Coronary artery (tissue), 2 donors: ENCODE measurements at regions not wholly inside any gene's neighbourhood (a gene's known extent, or its start where the extent isn't known, plus 50 kb on each side); places are given as distances from the start of the nearest gene placed in this dataset.

Experiments used
- DNase-seq: peaks from one replicate; pipeline ENCODE4 v3.0.0-alpha.2; 2017; ENCODE audit warnings: low spot score
- H3K27ac ChIP-seq, 2 donors: fragments of 200-600 bp; sonication (generic); one replicate each; pipeline ENCODE4 v1.5.1; 2016 to 2019
- H3K4me3 ChIP-seq: fragments of 200-600 bp; sonication (generic); 2 replicates; pipeline ENCODE4 v1.5.1; 2016; ENCODE audit warnings: mild to moderate bottlenecking, moderate library complexity
- TF ChIP-seq, protein P1 (sequence below): fragments of 200-600 bp; sonication (generic); IDR thresholded peaks from one replicate; pipeline ENCODE4 v1.5.1; 2019; ENCODE audit warnings: antibody characterized with exemption

- Histone ChIP-seq H3K4me3 (no peak overlapping the region), H3K27ac (no peak overlapping the region)
- TF ChIP-seq, protein P1, sequence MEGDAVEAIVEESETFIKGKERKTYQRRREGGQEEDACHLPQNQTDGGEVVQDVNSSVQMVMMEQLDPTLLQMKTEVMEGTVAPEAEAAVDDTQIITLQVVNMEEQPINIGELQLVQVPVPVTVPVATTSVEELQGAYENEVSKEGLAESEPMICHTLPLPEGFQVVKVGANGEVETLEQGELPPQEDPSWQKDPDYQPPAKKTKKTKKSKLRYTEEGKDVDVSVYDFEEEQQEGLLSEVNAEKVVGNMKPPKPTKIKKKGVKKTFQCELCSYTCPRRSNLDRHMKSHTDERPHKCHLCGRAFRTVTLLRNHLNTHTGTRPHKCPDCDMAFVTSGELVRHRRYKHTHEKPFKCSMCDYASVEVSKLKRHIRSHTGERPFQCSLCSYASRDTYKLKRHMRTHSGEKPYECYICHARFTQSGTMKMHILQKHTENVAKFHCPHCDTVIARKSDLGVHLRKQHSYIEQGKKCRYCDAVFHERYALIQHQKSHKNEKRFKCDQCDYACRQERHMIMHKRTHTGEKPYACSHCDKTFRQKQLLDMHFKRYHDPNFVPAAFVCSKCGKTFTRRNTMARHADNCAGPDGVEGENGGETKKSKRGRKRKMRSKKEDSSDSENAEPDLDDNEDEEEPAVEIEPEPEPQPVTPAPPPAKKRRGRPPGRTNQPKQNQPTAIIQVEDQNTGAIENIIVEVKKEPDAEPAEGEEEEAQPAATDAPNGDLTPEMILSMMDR = no peak
- DNase-seq = no peak
These were observed 107.1 kb upstream of the MIR17HG start for GRCh38 chr13:91240341-91240740.

- DNase-seq = no peak
- Histone ChIP-seq H3K4me3 (no peak overlapping the region), H3K27ac (no peak overlapping the region)
- TF ChIP-seq, protein P1 = no peak
These were observed 106.1 kb upstream of the MIR17HG start for GRCh38 chr13:91241221-91241933.

DNA sequence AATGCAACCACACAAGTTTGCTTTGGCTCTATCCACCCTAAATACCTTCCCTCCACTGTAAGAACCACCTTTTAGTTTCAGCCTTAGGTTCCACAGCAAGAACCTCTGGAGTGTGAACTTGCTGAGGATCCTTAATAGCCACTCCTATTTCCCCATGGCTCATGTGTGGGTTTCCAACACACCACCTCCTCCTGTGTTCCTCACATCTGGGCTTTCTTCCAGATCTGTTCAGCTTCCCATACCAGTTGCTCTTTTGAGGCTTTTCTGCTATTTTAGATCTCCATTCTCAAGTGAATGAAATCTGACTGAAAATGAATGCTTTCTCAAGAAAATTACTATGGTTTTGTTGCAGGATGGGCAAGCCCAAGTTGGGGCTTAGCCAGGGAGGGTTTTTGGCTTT is 104.8 kb upstream of the MIR17HG start:
- DNase-seq = no peak

GRCh38 chr13:91245288-91245687 is 102.2 kb upstream of the MIR17HG start:
- TF ChIP-seq, protein P1 = no peak
- Histone ChIP-seq H3K4me3 (no peak overlapping the region), H3K27ac (no peak overlapping the region)
- no peak for DNase-seq

More for the DNA sequence above, 104.8 kb upstream of the MIR17HG start:
- TF ChIP-seq, protein P1 = no peak
- no peak overlapping the region for H3K4me3 ChIP-seq
- H3K27ac ChIP-seq = no peak overlapping the region

DNA sequence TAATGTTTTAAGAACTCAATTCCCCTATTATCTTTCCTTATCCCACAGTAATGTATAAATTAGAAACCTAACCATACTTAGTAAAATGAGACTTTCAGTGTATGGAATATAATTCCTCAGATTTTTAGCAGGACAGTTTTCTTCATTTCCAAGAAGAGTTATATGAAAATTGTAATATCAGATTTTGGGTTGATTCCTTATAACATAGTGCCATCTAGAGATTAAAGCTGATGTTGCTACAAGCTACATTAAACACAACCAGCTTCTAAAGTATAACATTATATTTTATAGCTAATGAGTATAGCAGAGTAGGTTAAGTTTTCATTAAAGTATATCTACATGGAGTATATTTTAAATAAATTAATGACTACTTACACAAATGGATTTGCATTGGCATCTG is 99.7 kb upstream of the MIR17HG start:
- TF ChIP-seq, protein P1 = no peak
- no peak overlapping the region for H3K27ac ChIP-seq
- H3K4me3 ChIP-seq = no peak overlapping the region
- no peak for DNase-seq

DNA sequence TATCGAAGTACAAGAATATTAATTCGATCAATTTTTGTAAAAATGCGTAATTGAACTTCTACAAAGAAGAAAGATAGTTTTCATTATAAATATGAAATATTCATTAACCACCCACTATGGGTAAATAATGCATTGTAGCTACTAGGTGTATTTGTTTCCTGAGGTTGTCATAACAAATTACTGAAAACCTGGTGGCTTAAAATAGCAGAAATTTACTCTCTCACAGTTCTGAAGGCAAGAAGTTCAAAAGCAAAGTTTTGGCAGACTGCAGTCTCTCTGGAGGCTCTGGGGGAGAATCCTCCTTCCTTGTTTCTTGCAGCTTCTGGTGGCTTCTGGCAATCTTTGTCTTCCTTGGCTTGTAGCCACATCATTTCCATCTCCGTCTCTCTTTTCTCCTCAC is 99.2 kb upstream of the MIR17HG start:
- no peak for DNase-seq
- TF ChIP-seq, protein P1 = no peak
- H3K4me3 ChIP-seq = no peak overlapping the region
- no peak overlapping the region for H3K27ac ChIP-seq

DNA sequence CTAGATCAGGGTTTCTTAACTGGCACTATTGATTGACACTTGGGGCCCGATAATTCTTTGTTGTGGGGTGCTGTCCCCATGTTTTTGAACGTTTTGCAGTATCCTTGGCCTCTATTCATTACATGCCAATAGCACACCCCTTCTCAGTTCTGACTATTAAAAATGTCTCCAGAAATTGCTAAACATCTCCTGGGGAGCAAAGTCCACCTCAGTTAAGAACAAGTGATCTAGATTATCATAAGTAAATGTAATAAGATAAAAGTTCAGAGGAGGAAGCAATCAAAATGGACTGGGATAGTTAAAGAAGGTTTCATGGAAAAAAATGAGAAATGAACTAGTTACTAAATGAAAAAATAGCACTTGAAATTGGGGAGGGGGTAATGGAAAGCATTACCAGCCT is 98.1 kb upstream of the MIR17HG start:
- DNase-seq = no peak
- TF ChIP-seq, protein P1 = no peak
- H3K4me3 ChIP-seq = no peak overlapping the region
- H3K27ac ChIP-seq = no peak overlapping the region
